ENCODE measurements at regions not wholly inside any gene's neighbourhood (a gene's known extent, or its start where the extent isn't known, plus 50 kb on each side); places are given as distances from the start of the nearest gene placed in this dataset.

GRCh38 chr10:3987143-3987974 is 202.3 kb upstream of the KLF6 start:
- no peaks in the 10 kb centered on the region for H4K20me1 ChIP-seq (ENCODE audit: control insufficient read depth, extremely low read depth, insufficient read depth, low read length)
- DNase-seq (ENCODE audit: low read depth, low spot score) (no peak), FAIRE-seq (no peak)
- H3K79me2 ChIP-seq (ENCODE audit: control insufficient read depth, insufficient read depth, low read length): no peaks in the 10 kb centered on the region
- TF ChIP-seq EZH2 (IDR thresholded peaks at IDR 0.05; ENCODE audit: low read length): no peak
- TF ChIP-seq, protein P1, sequence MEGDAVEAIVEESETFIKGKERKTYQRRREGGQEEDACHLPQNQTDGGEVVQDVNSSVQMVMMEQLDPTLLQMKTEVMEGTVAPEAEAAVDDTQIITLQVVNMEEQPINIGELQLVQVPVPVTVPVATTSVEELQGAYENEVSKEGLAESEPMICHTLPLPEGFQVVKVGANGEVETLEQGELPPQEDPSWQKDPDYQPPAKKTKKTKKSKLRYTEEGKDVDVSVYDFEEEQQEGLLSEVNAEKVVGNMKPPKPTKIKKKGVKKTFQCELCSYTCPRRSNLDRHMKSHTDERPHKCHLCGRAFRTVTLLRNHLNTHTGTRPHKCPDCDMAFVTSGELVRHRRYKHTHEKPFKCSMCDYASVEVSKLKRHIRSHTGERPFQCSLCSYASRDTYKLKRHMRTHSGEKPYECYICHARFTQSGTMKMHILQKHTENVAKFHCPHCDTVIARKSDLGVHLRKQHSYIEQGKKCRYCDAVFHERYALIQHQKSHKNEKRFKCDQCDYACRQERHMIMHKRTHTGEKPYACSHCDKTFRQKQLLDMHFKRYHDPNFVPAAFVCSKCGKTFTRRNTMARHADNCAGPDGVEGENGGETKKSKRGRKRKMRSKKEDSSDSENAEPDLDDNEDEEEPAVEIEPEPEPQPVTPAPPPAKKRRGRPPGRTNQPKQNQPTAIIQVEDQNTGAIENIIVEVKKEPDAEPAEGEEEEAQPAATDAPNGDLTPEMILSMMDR (optimal IDR thresholded peaks at IDR 0.05 in 1 of 3, IDR thresholded peaks at IDR 0.05 in 1 of 3, conservative IDR thresholded peaks at IDR 0.05 in 1 of 3; ENCODE audit: extremely low read depth in 1 of 3, insufficient read depth in 2 of 3, low read length in 3 of 3): no peak
- no peak overlapping the region for H3K9ac ChIP-seq (ENCODE audit: control insufficient read depth, extremely low read depth, insufficient read depth, low read length)
- H3K27me3 ChIP-seq (ENCODE audit: control insufficient read depth, extremely low read depth, insufficient read depth, low read length): no peaks in the 10 kb centered on the region
- no peaks in the 10 kb centered on the region for H3K36me3 ChIP-seq (ENCODE audit: control insufficient read depth in 2 of 2, extremely low read depth in 1 of 2, insufficient read depth in 2 of 2, low read length in 2 of 2)
- H3K9me3 ChIP-seq (ENCODE audit: control insufficient read depth, low read depth, low read length): no peaks in the 10 kb centered on the region
- no peak overlapping the region for H3K4me2 ChIP-seq (ENCODE audit: control insufficient read depth, extremely low read depth, insufficient read depth, low read depth, low read length)
- no peaks in the 10 kb centered on the region for H3K4me1 ChIP-seq (ENCODE audit: control insufficient read depth, extremely low read depth, insufficient read depth, low read length)
- H3K27ac ChIP-seq (ENCODE audit: control insufficient read depth, insufficient read depth, low read length): no peak overlapping the region
- dilution Hi-C loops (cut with MboI; ENCODE audit: extremely low pct_ligation_motif_present, low sequenced_read_pairs): no loop called here
- H3K9me1 ChIP-seq (ENCODE audit: control insufficient read depth, extremely low read depth, insufficient read depth, low read length): no peaks in the 10 kb centered on the region
- H2AFZ ChIP-seq (ENCODE audit: control insufficient read depth, low read length): no peak overlapping the region
- no peak overlapping the region for H3K4me3 ChIP-seq (ENCODE audit: control insufficient read depth in 2 of 3, extremely low read depth in 1 of 3, insufficient read depth in 2 of 3, low read depth in 1 of 3, low read length in 3 of 3)

- FAIRE-seq: no peak
Measured at GRCh38 chr10:3986493-3987142, 201.6 kb upstream of the KLF6 start.

More at GRCh38 chr10:3986493-3987142, 201.6 kb upstream of the KLF6 start:
- TF ChIP-seq EZH2 (IDR thresholded peaks at IDR 0.05; ENCODE audit: low read length): no peak
- TF ChIP-seq, protein P1 (optimal IDR thresholded peaks at IDR 0.05 in 1 of 3, IDR thresholded peaks at IDR 0.05 in 1 of 3, conservative IDR thresholded peaks at IDR 0.05 in 1 of 3; ENCODE audit: extremely low read depth in 1 of 3, insufficient read depth in 2 of 3, low read length in 3 of 3): no peak
- no peaks in the 10 kb centered on the region for H3K9me1 ChIP-seq (ENCODE audit: control insufficient read depth, extremely low read depth, insufficient read depth, low read length)
- dilution Hi-C loops (cut with MboI; ENCODE audit: extremely low pct_ligation_motif_present, low sequenced_read_pairs): no loop called here
- H3K4me3 ChIP-seq (ENCODE audit: control insufficient read depth in 2 of 3, extremely low read depth in 1 of 3, insufficient read depth in 2 of 3, low read depth in 1 of 3, low read length in 3 of 3): no peak overlapping the region
- H3K4me1 ChIP-seq (ENCODE audit: control insufficient read depth, extremely low read depth, insufficient read depth, low read length): no peaks in the 10 kb centered on the region
- no peaks in the 10 kb centered on the region for H3K27me3 ChIP-seq (ENCODE audit: control insufficient read depth, extremely low read depth, insufficient read depth, low read length)
- no peak overlapping the region for H3K27ac ChIP-seq (ENCODE audit: control insufficient read depth, insufficient read depth, low read length)
- no peak overlapping the region for H3K9ac ChIP-seq (ENCODE audit: control insufficient read depth, extremely low read depth, insufficient read depth, low read length)
- H3K79me2 ChIP-seq (ENCODE audit: control insufficient read depth, insufficient read depth, low read length): no peaks in the 10 kb centered on the region
- no peaks in the 10 kb centered on the region for H3K9me3 ChIP-seq (ENCODE audit: control insufficient read depth, low read depth, low read length)
- no peaks in the 10 kb centered on the region for H3K36me3 ChIP-seq (ENCODE audit: control insufficient read depth in 2 of 2, extremely low read depth in 1 of 2, insufficient read depth in 2 of 2, low read length in 2 of 2)
- H3K4me2 ChIP-seq (ENCODE audit: control insufficient read depth, extremely low read depth, insufficient read depth, low read depth, low read length): no peak overlapping the region
- H4K20me1 ChIP-seq (ENCODE audit: control insufficient read depth, extremely low read depth, insufficient read depth, low read length): no peaks in the 10 kb centered on the region
- no peak overlapping the region for H2AFZ ChIP-seq (ENCODE audit: control insufficient read depth, low read length)
- no peak for DNase-seq (ENCODE audit: low read depth, low spot score)

Measured in keratinocyte (primary cell).